ENCODE measurements at regions not wholly inside any gene's neighbourhood (a gene's known extent, or its start where the extent isn't known, plus 50 kb on each side); places are given as distances from the start of the nearest gene placed in this dataset.

- TF ChIP-seq, protein P1, sequence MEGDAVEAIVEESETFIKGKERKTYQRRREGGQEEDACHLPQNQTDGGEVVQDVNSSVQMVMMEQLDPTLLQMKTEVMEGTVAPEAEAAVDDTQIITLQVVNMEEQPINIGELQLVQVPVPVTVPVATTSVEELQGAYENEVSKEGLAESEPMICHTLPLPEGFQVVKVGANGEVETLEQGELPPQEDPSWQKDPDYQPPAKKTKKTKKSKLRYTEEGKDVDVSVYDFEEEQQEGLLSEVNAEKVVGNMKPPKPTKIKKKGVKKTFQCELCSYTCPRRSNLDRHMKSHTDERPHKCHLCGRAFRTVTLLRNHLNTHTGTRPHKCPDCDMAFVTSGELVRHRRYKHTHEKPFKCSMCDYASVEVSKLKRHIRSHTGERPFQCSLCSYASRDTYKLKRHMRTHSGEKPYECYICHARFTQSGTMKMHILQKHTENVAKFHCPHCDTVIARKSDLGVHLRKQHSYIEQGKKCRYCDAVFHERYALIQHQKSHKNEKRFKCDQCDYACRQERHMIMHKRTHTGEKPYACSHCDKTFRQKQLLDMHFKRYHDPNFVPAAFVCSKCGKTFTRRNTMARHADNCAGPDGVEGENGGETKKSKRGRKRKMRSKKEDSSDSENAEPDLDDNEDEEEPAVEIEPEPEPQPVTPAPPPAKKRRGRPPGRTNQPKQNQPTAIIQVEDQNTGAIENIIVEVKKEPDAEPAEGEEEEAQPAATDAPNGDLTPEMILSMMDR (IDR thresholded peaks at IDR 0.05; ENCODE audit: insufficient read depth, low read depth, low read length), result no peak
- no peak for TF ChIP-seq EZH2 (IDR thresholded peaks at IDR 0.05; ENCODE audit: insufficient read depth, low read length)
These were observed 239.6 kb downstream of the TMEM161B start for GRCh38 chr5:88029011-88029410.
